Right renal cortex interstitium (tissue), 3 donors: ENCODE measurements at regions not wholly inside any gene's neighbourhood (a gene's known extent, or its start where the extent isn't known, plus 50 kb on each side); places are given as distances from the start of the nearest gene placed in this dataset.

Source experiments
- DNase-seq, 3 donors: peaks; one replicate each; pipeline ENCODE4 v3.0.0-alpha.2; 2013; ENCODE audit warnings: low read depth in 3 of 3, low spot score in 2 of 3

DNA sequence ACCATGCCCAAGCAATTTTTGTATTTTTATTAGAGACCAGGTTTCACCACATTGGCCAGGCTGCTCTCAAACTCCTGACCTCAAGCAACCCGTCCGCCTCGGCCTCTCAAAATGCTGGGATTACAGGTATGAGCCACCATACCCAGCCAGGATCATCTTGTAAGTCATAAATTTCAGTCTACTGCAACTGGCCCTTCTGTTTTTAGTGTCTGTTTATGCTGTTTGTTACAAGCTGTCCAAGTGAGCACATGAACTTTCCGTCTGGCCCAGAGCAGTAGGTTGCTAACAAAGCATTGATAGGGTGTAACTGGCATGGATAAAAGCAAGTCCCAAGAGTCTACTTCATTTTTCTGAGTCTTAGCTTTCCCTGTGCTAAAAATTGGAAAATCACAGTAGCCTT lies 164.4 kb upstream of the NT5C1B start:
- DNase-seq: no peak

GRCh38 chr2:18752667-18753422 lies 163.5 kb upstream of the NT5C1B start:
- DNase-seq: no peak

DNA sequence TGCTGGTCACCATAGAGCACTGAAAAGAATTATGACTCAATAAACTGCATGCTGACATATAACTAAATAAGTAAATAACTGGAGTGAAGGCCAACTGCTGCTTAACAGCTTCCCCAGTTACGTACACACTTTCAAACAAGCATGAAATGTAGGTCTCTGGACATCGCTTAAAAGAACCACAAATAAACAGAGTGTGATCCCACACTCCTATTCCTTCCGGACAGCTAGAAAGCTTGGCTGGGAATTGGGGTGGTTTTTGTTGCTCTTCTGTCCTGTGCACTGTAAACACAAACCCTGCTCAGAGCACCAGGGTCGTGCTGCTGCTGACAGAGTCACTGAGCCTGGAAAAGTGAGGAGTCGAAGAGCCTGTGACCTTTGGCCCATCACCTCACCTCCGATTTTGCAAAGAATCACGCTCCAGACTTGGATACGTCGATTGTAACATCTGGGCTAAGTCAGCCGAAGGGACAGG lies 162.7 kb upstream of the NT5C1B start:
- DNase-seq: peak in 1 of 3 donors; percentile 60

DNA sequence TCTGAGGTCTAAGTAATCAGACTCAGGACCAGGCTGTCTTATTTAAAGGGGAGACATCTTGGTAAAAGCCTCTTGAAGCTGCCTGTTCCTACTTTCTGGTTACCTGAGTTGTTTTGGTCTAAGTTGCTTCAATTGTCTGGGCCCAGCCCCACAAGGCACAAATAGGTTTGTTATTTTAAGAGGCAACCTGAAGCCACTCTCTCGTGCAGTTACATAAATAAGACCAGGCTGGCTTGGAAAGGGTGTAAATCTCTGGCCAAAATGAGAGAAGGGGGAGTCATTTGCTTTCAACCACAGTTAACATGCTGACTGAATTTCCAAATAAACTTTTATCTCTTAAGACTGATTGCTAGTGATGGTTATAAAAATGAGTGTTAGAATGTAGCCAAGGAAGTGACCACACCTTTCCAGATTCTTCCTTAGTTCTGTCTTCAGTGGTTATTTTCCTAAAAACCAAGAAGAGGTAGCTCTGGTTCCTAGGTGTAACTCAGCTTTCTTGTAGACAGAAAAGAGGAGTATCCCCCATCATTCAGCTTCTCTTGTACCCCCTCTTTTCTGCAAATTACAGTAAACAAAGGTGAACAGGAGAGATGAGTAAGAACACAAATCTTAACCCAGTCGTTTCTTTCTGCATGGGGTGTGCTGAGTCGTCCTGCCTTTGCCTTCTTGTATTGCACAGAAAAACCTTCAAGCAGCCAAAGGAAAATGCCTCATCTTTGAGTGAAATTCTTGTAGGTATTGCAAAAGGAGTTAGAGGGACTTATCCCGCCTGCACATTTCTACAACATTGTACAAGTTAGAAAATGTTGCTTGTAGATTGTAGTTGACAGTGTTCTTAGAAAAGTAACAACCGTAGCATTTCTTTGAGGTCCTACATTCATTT lies 161.5 kb upstream of the NT5C1B start:
- DNase-seq: no peak

DNA sequence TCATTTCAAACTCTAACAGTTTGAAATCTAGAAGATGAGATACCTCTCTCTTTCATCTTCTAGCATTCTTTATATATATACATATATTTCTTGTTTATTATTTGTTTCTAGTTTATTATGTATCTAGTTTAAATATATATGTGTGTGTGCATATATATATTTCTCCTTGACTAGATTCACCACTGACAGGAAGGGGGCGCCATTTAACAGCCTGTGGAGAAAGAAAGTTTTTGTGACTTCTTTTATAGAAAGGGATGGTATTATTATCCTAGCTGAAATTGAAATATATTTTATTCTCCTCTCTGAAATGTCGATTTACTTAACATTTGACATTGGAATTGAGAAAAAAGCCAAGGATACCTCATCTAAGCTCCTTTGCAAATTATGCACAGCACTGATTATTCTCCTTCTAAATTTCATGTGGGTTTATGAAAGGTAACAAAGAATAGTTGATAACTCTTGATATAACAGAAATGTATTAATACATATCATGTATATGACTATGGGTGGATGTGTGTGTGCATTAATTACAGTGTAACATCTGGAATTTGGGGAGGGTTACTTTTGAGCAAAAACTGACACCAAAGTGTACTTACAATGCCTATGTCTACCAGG lies 160.7 kb upstream of the NT5C1B start:
- peak in 1 of 3 donors; percentile 55 for DNase-seq

GRCh38 chr2:18745431-18746272 lies 156.3 kb upstream of the NT5C1B start:
- no peak for DNase-seq

- DNase-seq: peak in 1 of 3 donors; percentile 36
These were observed 152.7 kb upstream of the NT5C1B start for GRCh38 chr2:18741895-18742732.

DNA sequence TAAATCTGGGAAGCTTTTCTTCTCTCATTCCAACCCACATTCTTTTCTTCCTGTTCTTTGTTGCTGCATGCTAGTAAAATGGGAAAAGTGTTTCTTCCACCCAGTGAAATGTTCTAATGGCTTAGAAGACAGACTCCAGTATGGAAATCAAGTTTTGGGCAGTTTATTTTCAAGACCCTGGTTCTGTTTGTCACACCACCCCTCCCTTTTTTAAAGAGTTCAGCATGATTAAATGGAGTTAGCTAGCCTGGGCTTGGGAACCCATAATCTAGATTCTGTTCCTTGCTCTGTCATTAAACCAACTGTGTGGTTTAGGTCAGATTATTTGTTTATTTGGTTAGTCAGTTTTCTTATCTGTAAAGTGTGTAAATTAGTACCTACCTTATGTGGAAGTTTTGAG lies 151.8 kb upstream of the NT5C1B start:
- no peak for DNase-seq

- DNase-seq: no peak
These were observed 151.1 kb upstream of the NT5C1B start for GRCh38 chr2:18740474-18740881.

GRCh38 chr2:18731666-18732065 lies 142.3 kb upstream of the NT5C1B start:
- no peak for DNase-seq

DNA sequence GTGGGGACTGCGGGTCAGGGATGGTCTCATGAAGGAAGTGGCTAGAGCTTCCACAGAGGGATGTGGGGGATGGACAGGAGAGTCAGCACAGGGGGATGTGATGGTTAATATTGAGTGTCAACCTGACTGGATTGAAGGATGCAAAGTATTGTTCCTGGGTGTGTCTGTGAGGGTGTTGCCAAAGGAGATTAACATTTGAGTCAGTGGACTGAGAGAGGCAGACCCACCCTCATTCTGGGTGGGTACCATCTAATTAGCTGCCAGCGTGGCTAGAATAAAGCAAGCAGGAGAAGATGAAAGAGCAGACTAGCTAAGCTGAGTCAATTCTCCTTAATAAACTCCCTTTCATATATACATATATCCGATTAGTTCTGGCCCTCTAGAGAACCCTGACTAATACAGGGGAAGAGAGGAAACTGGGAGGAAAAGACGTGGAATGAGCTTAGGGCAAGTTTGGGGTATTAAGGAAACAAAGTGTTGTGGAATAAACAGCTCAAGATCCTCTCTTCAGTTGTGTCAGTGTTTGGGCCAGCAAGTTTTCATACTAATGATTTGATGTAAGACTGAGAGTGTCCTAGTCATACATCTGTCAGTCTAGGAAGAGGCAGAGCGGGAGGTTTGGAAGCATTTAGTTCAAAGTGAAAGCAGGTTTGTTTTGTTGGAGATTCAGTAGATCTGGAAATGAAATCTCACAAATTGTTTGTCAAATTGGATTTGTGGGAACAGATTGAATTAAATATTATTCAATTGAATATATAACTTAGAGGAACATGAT lies 135.2 kb upstream of the NT5C1B start:
- no peak for DNase-seq

DNA sequence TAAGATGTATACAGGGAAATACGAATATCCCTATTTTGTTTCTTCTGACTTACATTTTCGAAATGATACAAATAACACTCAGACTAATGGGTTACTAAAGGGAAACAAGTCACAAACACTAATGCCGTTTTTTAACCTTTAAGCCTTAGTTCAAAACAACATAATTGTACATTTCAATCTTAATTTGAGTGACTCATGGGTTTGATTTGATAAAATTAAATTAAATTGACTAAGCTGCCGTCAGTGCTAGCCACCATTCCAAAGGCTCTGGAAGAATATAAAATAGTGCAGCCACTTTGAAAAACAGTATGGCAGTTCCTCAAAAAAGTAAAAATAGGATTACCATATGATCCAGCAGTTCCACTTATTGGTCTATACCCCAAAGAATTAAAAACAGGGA lies 133.8 kb upstream of the NT5C1B start:
- no peak for DNase-seq

GRCh38 chr2:18722101-18722500 lies 132.7 kb upstream of the NT5C1B start:
- DNase-seq: no peak

- DNase-seq: no peak
These were observed 131.9 kb upstream of the NT5C1B start for GRCh38 chr2:18721038-18721922.

GRCh38 chr2:18719978-18720775 lies 130.8 kb upstream of the NT5C1B start:
- DNase-seq: no peak

DNA sequence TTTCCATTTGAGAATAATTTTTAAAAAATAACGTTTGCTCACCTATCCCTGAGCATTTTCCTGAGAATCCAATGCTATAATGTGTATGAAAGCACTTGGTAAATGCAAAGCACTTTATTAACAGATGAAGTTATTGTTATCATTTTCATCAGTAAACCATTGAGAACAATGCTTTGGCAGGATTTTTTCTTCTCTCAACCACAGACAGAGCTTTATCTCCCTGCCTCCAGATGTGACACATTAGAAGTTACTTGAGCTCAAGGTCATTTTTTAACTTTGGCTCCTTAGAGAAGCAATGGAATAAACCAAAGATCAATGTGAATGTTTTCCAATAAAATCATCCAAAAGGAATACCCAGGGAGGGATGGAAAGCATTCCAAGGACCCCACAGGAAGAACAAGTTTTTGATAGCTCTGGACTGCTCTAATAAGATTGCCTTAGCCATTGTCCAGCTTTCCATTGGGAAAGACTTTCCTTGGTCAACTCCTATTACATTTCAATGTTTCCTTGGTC lies 118.9 kb upstream of the NT5C1B start:
- DNase-seq: no peak

DNA sequence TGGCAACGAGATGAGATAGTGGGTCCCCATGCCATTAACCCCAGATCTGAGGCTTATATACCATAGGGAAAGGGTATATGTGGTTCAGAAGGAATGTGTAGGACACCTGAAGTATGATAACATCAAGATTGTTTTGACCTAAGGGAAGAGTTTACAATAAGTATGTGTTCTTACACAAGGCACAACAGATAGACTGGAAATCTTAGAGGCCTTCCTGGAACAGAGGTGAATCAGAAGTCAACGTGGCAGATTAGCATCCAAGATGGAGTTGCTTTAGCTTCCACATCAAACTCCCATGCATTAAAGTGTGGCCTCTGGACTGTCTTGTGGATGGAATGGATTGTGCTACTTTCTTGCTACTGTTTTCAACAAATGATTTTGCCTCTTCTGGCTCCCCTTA lies 116.6 kb upstream of the NT5C1B start:
- DNase-seq: no peak
